ENCODE measurements at regions not wholly inside any gene's neighbourhood (a gene's known extent, or its start where the extent isn't known, plus 50 kb on each side); places are given as distances from the start of the nearest gene placed in this dataset.
"Not testable (repeated sequence)": the region's sequence is repeated elsewhere in the genome, so short reads cannot be mapped to it uniquely, and the experiment has no call there.

- Mint-ChIP-seq H3K36me3 (no peaks in the 10 kb centered on the region), H3K4me3 (no peak overlapping the region), H3K9me3 (peaks cover 0 to 12% of the 10 kb centered on the region in 2 donors), H3K27ac (no peak overlapping the region), H3K4me1 (no peaks in the 10 kb centered on the region), H3K27me3 (ENCODE audit: low read depth in 2 of 2) (no peaks in the 10 kb centered on the region)
- ATAC-seq (no peak), DNase-seq (no peak)
- H3K4me1 ChIP-seq (ENCODE audit: control insufficient read depth, insufficient read depth, low read length), result no peaks in the 10 kb centered on the region
- H3K4me3 ChIP-seq (ENCODE audit: low read length), result no peak overlapping the region
- WGBS (ENCODE audit: insufficient coverage), result 72% methylated on average over 7 of the region's 7 CpGs
- no peak overlapping the region for H3K27ac ChIP-seq (ENCODE audit: low read length)
- intact Hi-C loops (cut with micrococcal nuclease), result no loop called here
- no peaks in the 10 kb centered on the region for H3K9me3 ChIP-seq (ENCODE audit: control insufficient read depth, insufficient read depth, low read length)
- no peaks in the 10 kb centered on the region for H3K27me3 ChIP-seq (ENCODE audit: control insufficient read depth, insufficient read depth, low read length)
- no peaks in the 10 kb centered on the region for H3K36me3 ChIP-seq (ENCODE audit: control insufficient read depth, insufficient read depth, low read length)
- no peak for TF ChIP-seq CTCF (IDR thresholded peaks at IDR 0.05)
Observed at GRCh38 chr11:90587896-90588295, 365.0 kb upstream of the CHORDC1 start.

GRCh38 chr11:90585491-90585890 is 362.6 kb upstream of the CHORDC1 start:
- intact Hi-C loops (cut with micrococcal nuclease), result no loop called here
- TF ChIP-seq CTCF (IDR thresholded peaks at IDR 0.05), result no peak
- 80% methylated on average over 1 of the region's 1 CpG for WGBS (ENCODE audit: insufficient coverage)

GRCh38 chr11:90582999-90583398 is 360.1 kb upstream of the CHORDC1 start:
- H3K4me1 ChIP-seq (ENCODE audit: control insufficient read depth, insufficient read depth, low read length); H3K27me3 Mint-ChIP-seq (ENCODE audit: low read depth in 2 of 2); H3K4me3 Mint-ChIP-seq; H3K9me3 ChIP-seq (ENCODE audit: control insufficient read depth, insufficient read depth, low read length); intact Hi-C loops (cut with micrococcal nuclease); ATAC-seq; H3K36me3 Mint-ChIP-seq; H3K27ac ChIP-seq (ENCODE audit: low read length); DNase-seq; H3K27me3 ChIP-seq (ENCODE audit: control insufficient read depth, insufficient read depth, low read length); H3K27ac Mint-ChIP-seq; H3K4me3 ChIP-seq (ENCODE audit: low read length); H3K36me3 ChIP-seq (ENCODE audit: control insufficient read depth, insufficient read depth, low read length); H3K4me1 Mint-ChIP-seq: not testable (repeated sequence)
- WGBS (ENCODE audit: insufficient coverage), result 81% methylated on average over 7 of the region's 7 CpGs
- peaks cover 6 to 21% of the 10 kb centered on the region in 2 donors for H3K9me3 Mint-ChIP-seq

More at GRCh38 chr11:90585491-90585890, 362.6 kb upstream of the CHORDC1 start:
- DNase-seq (no peak), ATAC-seq (no peak)
- no peaks in the 10 kb centered on the region for H3K4me1 Mint-ChIP-seq
- peaks cover 6 to 17% of the 10 kb centered on the region in 2 donors for H3K9me3 Mint-ChIP-seq
- Histone ChIP-seq H3K27ac (ENCODE audit: low read length) (no peak overlapping the region), H3K9me3 (ENCODE audit: control insufficient read depth, insufficient read depth, low read length) (no peaks in the 10 kb centered on the region), H3K4me1 (ENCODE audit: control insufficient read depth, insufficient read depth, low read length) (no peaks in the 10 kb centered on the region), H3K36me3 (ENCODE audit: control insufficient read depth, insufficient read depth, low read length) (no peaks in the 10 kb centered on the region), H3K27me3 (ENCODE audit: control insufficient read depth, insufficient read depth, low read length) (no peaks in the 10 kb centered on the region), H3K4me3 (ENCODE audit: low read length) (no peak overlapping the region)
- H3K36me3 Mint-ChIP-seq, result no peaks in the 10 kb centered on the region
- H3K4me3 Mint-ChIP-seq, result no peak overlapping the region
- no peak overlapping the region for H3K27ac Mint-ChIP-seq
- no peaks in the 10 kb centered on the region for H3K27me3 Mint-ChIP-seq (ENCODE audit: low read depth in 2 of 2)

- Mint-ChIP-seq H3K36me3 (no peaks in the 10 kb centered on the region), H3K4me1 (no peaks in the 10 kb centered on the region), H3K9me3 (peaks cover 11 to 26% of the 10 kb centered on the region in 2 donors), H3K27me3 (ENCODE audit: low read depth in 2 of 2) (no peaks in the 10 kb centered on the region), H3K4me3 (no peak overlapping the region), H3K27ac (no peak overlapping the region)
- Histone ChIP-seq H3K9me3 (ENCODE audit: control insufficient read depth, insufficient read depth, low read length) (no peaks in the 10 kb centered on the region), H3K27ac (ENCODE audit: low read length) (no peak overlapping the region), H3K4me1 (ENCODE audit: control insufficient read depth, insufficient read depth, low read length) (no peaks in the 10 kb centered on the region), H3K36me3 (ENCODE audit: control insufficient read depth, insufficient read depth, low read length) (no peaks in the 10 kb centered on the region), H3K27me3 (ENCODE audit: control insufficient read depth, insufficient read depth, low read length) (no peaks in the 10 kb centered on the region), H3K4me3 (ENCODE audit: low read length) (no peak overlapping the region)
- ATAC-seq (no peak), DNase-seq (no peak)
- WGBS (ENCODE audit: insufficient coverage), result no CpG with 5 or more reads among the region's 1 CpG
- TF ChIP-seq CTCF (IDR thresholded peaks at IDR 0.05), result no peak
- intact Hi-C loops (cut with micrococcal nuclease), result no loop called here
Observed at GRCh38 chr11:90564531-90564930, 341.7 kb upstream of the CHORDC1 start.

Data from natural killer cell (primary cell).